ENCODE measurements at regions not wholly inside any gene's neighbourhood (a gene's known extent, or its start where the extent isn't known, plus 50 kb on each side); places are given as distances from the start of the nearest gene placed in this dataset.

DNA sequence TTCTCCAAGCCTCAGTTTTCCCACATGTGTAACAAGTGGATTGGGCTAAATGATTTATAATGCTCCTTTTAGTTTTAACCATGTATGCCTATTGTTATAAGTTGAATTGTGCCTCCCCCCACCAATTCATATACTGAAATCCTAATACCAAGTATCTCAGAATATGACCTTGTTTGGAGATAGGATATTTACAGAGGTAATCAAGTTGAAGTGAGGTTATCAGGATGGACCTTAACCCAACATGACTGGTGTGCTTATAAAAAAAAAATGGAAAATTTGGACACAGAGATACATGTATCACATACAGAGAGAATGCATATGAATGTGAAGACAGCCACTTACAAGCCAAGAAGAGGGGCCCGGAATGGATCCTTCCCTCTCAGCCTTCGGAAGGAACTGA, 117.9 kb upstream of the HABP2 start:
- TF ChIP-seq, protein P1, sequence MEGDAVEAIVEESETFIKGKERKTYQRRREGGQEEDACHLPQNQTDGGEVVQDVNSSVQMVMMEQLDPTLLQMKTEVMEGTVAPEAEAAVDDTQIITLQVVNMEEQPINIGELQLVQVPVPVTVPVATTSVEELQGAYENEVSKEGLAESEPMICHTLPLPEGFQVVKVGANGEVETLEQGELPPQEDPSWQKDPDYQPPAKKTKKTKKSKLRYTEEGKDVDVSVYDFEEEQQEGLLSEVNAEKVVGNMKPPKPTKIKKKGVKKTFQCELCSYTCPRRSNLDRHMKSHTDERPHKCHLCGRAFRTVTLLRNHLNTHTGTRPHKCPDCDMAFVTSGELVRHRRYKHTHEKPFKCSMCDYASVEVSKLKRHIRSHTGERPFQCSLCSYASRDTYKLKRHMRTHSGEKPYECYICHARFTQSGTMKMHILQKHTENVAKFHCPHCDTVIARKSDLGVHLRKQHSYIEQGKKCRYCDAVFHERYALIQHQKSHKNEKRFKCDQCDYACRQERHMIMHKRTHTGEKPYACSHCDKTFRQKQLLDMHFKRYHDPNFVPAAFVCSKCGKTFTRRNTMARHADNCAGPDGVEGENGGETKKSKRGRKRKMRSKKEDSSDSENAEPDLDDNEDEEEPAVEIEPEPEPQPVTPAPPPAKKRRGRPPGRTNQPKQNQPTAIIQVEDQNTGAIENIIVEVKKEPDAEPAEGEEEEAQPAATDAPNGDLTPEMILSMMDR (conservative IDR thresholded peaks at IDR 0.05 in 1 of 2, IDR thresholded peaks at IDR 0.05 in 1 of 2; ENCODE audit: low read depth in 1 of 2, low read length in 2 of 2) = no peak
- TF ChIP-seq EZH2 (IDR thresholded peaks at IDR 0.05; ENCODE audit: low read length, missing control alignments) = no peak

Measured in fibroblast of lung (primary cell).